GM19043 (cell line): ENCODE measurements at regions not wholly inside any gene's neighbourhood (a gene's known extent, or its start where the extent isn't known, plus 50 kb on each side); places are given as distances from the start of the nearest gene placed in this dataset.
"Not testable (repeated sequence)": the region's sequence is repeated elsewhere in the genome, so short reads cannot be mapped to it uniquely, and the experiment has no call there.

Experiments used
- ATAC-seq: cut with Tn5 transposase; IDR thresholded peaks from one replicate; pipeline ENCODE4 v1.9.1; 2021; ENCODE audit warnings: low read depth; ENCODE audit not compliant: unreplicated experiment

GRCh38 chr1:222018041-222018440, 276.2 kb upstream of the DUSP10 start:
- ATAC-seq, result no peak

- no peak for ATAC-seq
These were observed 273.8 kb upstream of the DUSP10 start for GRCh38 chr1:222015686-222016085.

GRCh38 chr1:222014001-222014400, 272.1 kb upstream of the DUSP10 start:
- no peak for ATAC-seq

GRCh38 chr1:222012816-222013215, 270.9 kb upstream of the DUSP10 start:
- ATAC-seq, result no peak

- no peak for ATAC-seq
These were observed 268.4 kb upstream of the DUSP10 start for GRCh38 chr1:222010306-222010705.

- no peak for ATAC-seq
These were observed 267.3 kb upstream of the DUSP10 start for GRCh38 chr1:222009105-222009730.

GRCh38 chr1:222006715-222007114, 264.8 kb upstream of the DUSP10 start:
- ATAC-seq, result no peak

GRCh38 chr1:222004784-222005183, 262.9 kb upstream of the DUSP10 start:
- ATAC-seq, result no peak

GRCh38 chr1:222004034-222004433, 262.1 kb upstream of the DUSP10 start:
- ATAC-seq, result no peak

GRCh38 chr1:222002503-222002902, 260.6 kb upstream of the DUSP10 start:
- no peak for ATAC-seq

- ATAC-seq, result no peak
These were observed 258.2 kb upstream of the DUSP10 start for GRCh38 chr1:222000131-222000530.

GRCh38 chr1:221998781-221999180, 256.9 kb upstream of the DUSP10 start:
- no peak for ATAC-seq

- no peak for ATAC-seq
These were observed 256.3 kb upstream of the DUSP10 start for GRCh38 chr1:221998186-221998612.

- not testable (repeated sequence) for ATAC-seq
These were observed 255.1 kb upstream of the DUSP10 start for GRCh38 chr1:221997012-221997411.

- ATAC-seq, result no peak
These were observed 253.1 kb upstream of the DUSP10 start for GRCh38 chr1:221994939-221995338.

- no peak for ATAC-seq
These were observed 252.4 kb upstream of the DUSP10 start for GRCh38 chr1:221994274-221994698.

GRCh38 chr1:221993444-221993948, 251.6 kb upstream of the DUSP10 start:
- ATAC-seq, result no peak

- peak; percentile 40 for ATAC-seq
These were observed 250.5 kb upstream of the DUSP10 start for GRCh38 chr1:221992427-221992826.

- no peak for ATAC-seq
These were observed 249.3 kb upstream of the DUSP10 start for GRCh38 chr1:221991221-221991620.

- ATAC-seq, result no peak
These were observed 247.9 kb upstream of the DUSP10 start for GRCh38 chr1:221989741-221990140.

GRCh38 chr1:221988829-221989228, 246.9 kb upstream of the DUSP10 start:
- ATAC-seq, result no peak

- no peak for ATAC-seq
These were observed 246.1 kb upstream of the DUSP10 start for GRCh38 chr1:221987860-221988520.
